22Rv1 (cell line): ENCODE measurements at regions not wholly inside any gene's neighbourhood (a gene's known extent, or its start where the extent isn't known, plus 50 kb on each side); places are given as distances from the start of the nearest gene placed in this dataset.
"Not testable (repeated sequence)": the region's sequence is repeated elsewhere in the genome, so short reads cannot be mapped to it uniquely, and the experiment has no call there.

Experiments
- H3K27ac ChIP-seq: fragments of 450-650 bp; 2 replicates; pipeline ENCODE4 v1.5.1; 2017
- CTCF ChIP-seq: fragments of 450-650 bp; IDR thresholded peaks from 2 replicates; pipeline ENCODE4 v1.5.1; 2017; ENCODE audit warnings: mild to moderate bottlenecking
- ZFX ChIP-seq: fragments of 450-650 bp; IDR thresholded peaks from 2 replicates; pipeline ENCODE4 v1.6.1; 2017; ENCODE audit warnings: antibody characterized with exemption, borderline replicate concordance

- H3K27ac ChIP-seq: no peak overlapping the region
Observed at GRCh38 chr9:38249587-38250210, 142.8 kb upstream of the ALDH1B1 start.

DNA sequence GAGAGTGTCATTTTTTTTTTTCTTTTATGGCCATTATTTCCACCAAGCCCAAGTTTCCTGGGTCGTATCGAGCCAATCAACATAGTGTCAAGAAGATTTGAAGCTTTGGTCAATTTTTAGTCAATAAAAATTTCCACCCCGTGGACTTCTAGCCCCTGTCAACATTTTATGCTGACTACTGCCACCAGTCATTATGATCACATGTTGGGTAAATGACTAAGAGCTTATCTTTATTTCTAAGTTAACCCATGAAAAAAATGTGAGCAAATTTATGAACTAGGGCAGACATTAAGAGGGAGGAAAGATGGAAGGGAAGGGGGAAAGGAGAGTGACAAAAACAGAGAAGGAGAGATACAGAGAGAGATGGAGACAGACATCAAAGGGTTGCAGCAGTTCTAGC, 143.5 kb upstream of the ALDH1B1 start:
- no peak overlapping the region for H3K27ac ChIP-seq
- no peak for TF ChIP-seq CTCF
- no peak for TF ChIP-seq ZFX

More at GRCh38 chr9:38249587-38250210, 142.8 kb upstream of the ALDH1B1 start:
- no peak for TF ChIP-seq ZFX
- TF ChIP-seq CTCF: no peak

- no peak overlapping the region for H3K27ac ChIP-seq
- TF ChIP-seq ZFX (no peak), CTCF (no peak)
Observed at GRCh38 chr9:38246833-38247232, 145.7 kb upstream of the ALDH1B1 start.

GRCh38 chr9:38244971-38245370, 147.5 kb upstream of the ALDH1B1 start:
- TF ChIP-seq ZFX (no peak), CTCF (no peak)
- H3K27ac ChIP-seq: no peak overlapping the region

DNA sequence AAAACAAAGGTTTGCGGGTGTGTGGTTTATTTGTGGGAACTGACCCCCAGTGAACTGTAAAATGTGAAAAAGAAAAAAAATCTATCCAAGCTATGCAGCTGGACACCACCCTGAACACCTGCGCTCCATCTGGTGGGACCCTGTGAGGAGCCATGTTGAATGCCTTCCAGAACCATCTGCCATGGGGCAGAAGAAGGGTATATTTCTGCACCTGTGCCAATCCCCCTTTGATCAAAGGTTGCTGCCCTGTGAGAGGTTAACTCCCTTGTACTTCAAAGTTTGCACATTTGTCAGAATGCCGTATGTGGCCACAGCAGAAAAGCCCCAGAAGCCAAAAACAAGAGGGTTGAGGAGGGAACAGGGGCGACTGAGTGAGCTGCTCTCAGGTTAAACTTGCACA, 148.5 kb upstream of the ALDH1B1 start:
- no peak for TF ChIP-seq ZFX
- no peak for TF ChIP-seq CTCF
- H3K27ac ChIP-seq: no peak overlapping the region

DNA sequence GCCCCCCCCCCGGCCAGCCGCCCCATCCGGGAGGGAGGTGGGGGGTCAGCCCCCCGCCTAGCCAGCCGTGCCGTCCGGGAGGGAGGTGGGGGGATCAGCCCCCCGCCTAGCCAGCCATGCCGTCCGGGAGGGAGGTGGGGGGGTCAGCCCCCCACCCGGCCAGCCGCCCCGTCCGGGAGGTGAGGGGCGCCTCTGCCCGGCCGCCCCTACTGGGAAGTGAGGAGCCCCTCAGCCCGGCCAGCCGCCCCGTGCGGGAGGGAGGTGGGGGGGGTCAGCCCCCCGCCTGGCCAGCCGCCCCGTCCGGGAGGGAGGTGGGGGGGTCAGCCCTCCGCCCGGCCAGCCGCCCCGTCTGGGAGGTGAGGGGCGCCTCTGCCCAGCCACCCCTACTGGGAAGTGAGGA, 150.4 kb upstream of the ALDH1B1 start:
- not testable (repeated sequence) for H3K27ac ChIP-seq

GRCh38 chr9:38240051-38240450, 152.5 kb upstream of the ALDH1B1 start:
- H3K27ac ChIP-seq: no peak overlapping the region
- TF ChIP-seq ZFX (no peak), CTCF (no peak)

GRCh38 chr9:38235244-38235643, 157.3 kb upstream of the ALDH1B1 start:
- H3K27ac ChIP-seq: no peak overlapping the region
- TF ChIP-seq ZFX (no peak), CTCF (no peak)
